SHP77 (cell line): ENCODE measurements at regions not wholly inside any gene's neighbourhood (a gene's known extent, or its start where the extent isn't known, plus 50 kb on each side); places are given as distances from the start of the nearest gene placed in this dataset.

Source experiments
- DNase-seq, 2 experiments: peaks; one replicate each; lab custom pipeline; 2025; lab: John Stamatoyannopoulos, UW

GRCh38 chr15:38696109-38696727, 131.6 kb upstream of the RASGRP1 start:
- no peak for DNase-seq

- no peak for DNase-seq
These were observed 132.3 kb upstream of the RASGRP1 start for GRCh38 chr15:38696790-38697495.

- DNase-seq, result no peak
These were observed 133.6 kb upstream of the RASGRP1 start for GRCh38 chr15:38698254-38698653.

- DNase-seq, result peak; percentile 31 to 65
These were observed 135.1 kb upstream of the RASGRP1 start for GRCh38 chr15:38699633-38700230.

GRCh38 chr15:38701149-38701548, 136.5 kb upstream of the RASGRP1 start:
- no peak for DNase-seq

GRCh38 chr15:38702178-38702912, 137.7 kb upstream of the RASGRP1 start:
- peak in 1 of 2 experiments; percentile 6 for DNase-seq

- no peak for DNase-seq
These were observed 141.0 kb upstream of the RASGRP1 start for GRCh38 chr15:38705436-38706219.

GRCh38 chr15:38706956-38707355, 142.3 kb upstream of the RASGRP1 start:
- no peak for DNase-seq

- DNase-seq, result peak; percentile 13 to 25
These were observed 143.4 kb upstream of the RASGRP1 start for GRCh38 chr15:38707802-38708671.

- DNase-seq, result no peak
These were observed 144.1 kb upstream of the RASGRP1 start for GRCh38 chr15:38708672-38709180.

- DNase-seq, result no peak
These were observed 144.6 kb upstream of the RASGRP1 start for GRCh38 chr15:38709196-38709595.

- DNase-seq, result no peak
These were observed 149.9 kb upstream of the RASGRP1 start for GRCh38 chr15:38714309-38715072.

- no peak for DNase-seq
These were observed 156.4 kb upstream of the RASGRP1 start for GRCh38 chr15:38720893-38721567.

GRCh38 chr15:38721568-38721945, 156.9 kb upstream of the RASGRP1 start:
- no peak for DNase-seq

GRCh38 chr15:38722236-38722635, 157.6 kb upstream of the RASGRP1 start:
- no peak for DNase-seq

- no peak for DNase-seq
These were observed 160.2 kb upstream of the RASGRP1 start for GRCh38 chr15:38724827-38725226.

- no peak for DNase-seq
These were observed 161.6 kb upstream of the RASGRP1 start for GRCh38 chr15:38726187-38726586.

GRCh38 chr15:38733331-38733730, 168.7 kb upstream of the RASGRP1 start:
- DNase-seq, result no peak

- no peak for DNase-seq
These were observed 175.6 kb upstream of the RASGRP1 start for GRCh38 chr15:38740206-38740605.
